Renal cortical epithelial cell (primary cell): ENCODE measurements at regions not wholly inside any gene's neighbourhood (a gene's known extent, or its start where the extent isn't known, plus 50 kb on each side); places are given as distances from the start of the nearest gene placed in this dataset.
A peak's percentile ranks its signal among the peaks of the same experiment; 100 is the strongest.

Source experiments
- DNase-seq: peaks from one replicate; pipeline ENCODE4 v3.0.0-alpha.2; 2011; ENCODE audit warnings: low read depth

GRCh38 chr2:191514613-191515012 is 163.3 kb upstream of the NABP1 start:
- DNase-seq: no peak

DNA sequence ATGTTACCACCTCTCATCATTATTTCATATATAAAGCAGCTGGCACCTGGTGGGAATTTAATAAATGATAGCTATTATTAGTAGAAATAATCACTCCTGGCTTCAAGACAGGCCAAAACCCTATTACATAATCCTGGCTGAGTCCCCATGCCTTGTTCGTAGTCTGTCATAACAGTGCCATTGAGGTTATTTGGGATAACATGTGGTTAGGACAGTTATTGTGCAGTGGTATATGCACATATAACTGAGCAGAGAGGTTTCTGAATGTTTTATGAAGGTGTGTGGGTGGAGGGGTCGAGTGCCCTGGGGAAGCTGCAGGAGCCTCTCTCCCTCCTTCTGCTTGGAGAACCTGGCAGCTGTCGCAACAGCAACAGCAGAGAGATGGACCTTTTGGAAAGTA is 162.4 kb upstream of the NABP1 start:
- no peak for DNase-seq

DNA sequence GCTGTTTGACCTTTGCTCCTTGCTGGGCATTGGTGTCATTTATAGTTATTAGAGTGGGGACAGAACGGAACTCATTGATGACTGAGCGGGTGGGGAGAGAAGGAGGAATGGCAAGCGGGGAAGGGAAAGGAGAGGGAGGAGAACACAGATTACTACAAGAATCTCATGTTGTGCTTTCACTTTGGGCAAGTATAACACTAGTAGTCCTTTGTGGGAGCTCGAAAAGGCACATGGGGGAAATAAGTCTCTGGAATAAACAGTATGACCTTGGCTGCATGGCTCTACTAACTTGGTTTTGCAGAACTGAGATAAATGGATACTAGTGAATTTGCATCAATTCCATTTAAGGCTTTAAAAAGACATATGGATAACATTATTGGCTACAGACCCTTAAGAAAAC is 161.7 kb upstream of the NABP1 start:
- no peak for DNase-seq

- DNase-seq: peak; percentile 69
Measured at GRCh38 chr2:191521608-191522208, 156.2 kb upstream of the NABP1 start.

- no peak for DNase-seq
Measured at GRCh38 chr2:191522478-191523120, 155.3 kb upstream of the NABP1 start.

DNA sequence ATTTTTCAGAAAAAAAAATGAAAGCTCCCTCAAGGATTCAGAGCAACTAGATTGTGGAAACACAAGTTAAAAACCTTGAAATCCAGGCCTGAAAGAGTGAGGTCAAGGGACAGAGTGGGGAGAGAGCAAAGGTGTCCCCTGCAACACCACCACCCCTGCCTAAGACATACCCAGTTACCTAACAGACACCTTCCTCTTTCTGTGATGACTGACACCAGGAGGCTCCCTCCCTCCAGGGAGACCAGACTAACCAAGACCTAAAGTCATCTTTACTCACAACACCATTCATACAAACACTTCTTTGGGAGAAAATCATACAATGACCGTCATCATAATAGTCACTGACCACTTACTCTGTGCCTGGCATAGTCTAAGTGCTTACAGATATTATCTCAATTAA is 151.8 kb upstream of the NABP1 start:
- DNase-seq: no peak

GRCh38 chr2:191526536-191526935 is 151.4 kb upstream of the NABP1 start:
- no peak for DNase-seq

GRCh38 chr2:191526953-191527556 is 150.9 kb upstream of the NABP1 start:
- DNase-seq: no peak

- DNase-seq: no peak
Measured at GRCh38 chr2:191530618-191531017, 147.3 kb upstream of the NABP1 start.

DNA sequence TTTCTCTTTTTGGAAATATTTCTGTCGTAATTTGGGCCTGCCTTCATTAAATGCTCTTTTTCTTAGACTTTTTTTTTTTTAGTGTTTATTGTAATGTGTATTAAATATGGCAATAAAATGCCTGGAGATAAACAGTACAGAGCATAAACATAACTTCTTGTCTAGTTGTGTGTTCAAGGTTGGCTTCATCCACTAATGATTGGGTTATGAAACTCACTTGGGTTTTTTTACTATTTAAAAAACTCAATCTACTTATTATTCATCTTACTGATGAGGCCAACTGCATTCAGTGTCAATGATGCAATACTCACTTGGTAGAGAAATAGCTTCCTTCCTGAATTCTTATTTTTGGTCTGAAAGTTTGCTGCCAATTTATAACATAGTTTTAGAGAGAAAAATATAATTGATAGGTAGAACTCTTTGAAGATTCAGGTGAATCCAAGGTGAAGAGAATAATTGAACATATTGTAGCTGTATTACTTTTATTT is 144.2 kb upstream of the NABP1 start:
- no peak for DNase-seq

DNA sequence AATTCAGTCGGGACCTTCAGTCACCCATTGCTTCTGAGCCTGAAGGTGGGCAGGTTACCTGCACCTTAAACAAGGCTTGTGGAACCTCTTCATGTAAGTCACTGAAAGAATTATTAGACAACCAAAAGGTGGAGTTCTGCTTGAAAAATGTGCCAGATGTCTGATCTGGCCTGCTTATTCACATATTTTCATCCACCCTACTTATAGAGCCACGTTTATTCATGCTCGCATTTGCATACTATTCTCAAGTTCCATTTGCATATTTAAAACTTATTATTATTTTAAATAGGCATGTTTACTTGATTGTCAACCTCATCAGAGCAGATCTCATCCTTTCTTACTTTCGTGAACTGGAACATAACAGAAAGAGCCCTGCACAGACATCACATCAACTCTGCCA is 140.0 kb upstream of the NABP1 start:
- no peak for DNase-seq

DNA sequence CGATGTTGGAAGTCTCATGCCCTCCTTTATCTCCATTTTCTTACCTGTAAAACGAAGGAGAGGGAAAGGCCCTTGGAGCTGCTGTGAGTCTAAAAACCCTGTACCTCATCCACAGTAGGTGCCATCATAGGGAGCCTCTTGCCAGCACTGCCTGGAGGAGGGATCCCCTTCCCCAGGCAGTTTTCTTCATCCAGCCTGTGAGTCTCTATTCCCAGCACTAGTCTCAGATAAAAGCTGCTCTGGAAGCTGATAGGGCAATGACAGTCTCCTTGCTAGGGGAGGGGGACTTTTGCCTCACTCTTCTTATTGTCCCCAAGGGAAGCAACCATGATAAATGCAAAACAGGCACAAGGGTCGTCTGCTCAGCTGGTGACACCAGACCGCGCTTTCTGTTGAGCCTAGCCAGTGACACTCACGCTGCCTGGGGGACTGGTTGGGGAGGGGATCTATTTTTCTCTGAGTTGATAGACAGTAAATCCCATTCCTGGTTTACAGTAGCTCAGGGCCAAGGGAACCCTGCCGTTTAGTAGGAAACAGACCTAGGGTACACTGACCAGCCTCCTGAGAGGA is 139.5 kb upstream of the NABP1 start:
- no peak for DNase-seq

DNA sequence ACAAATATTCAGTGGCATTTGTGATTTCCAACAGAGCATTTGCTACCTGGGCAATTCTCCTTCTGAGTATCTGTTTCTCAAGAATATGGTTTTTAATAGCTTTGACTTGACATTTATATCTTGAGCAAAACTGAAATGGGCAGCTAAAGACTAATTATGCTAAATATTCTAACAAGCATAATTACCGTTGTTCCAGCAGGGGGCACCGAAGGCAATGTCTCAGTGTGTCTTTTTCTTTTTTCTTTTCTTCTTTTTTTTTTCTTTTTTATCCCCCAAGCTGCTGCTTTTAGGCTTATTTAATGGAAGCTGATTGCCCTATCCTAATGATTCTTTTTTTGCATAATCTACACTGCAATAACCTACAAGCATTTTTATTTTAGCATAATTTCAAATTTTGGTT is 138.9 kb upstream of the NABP1 start:
- peak; percentile 37 for DNase-seq

- no peak for DNase-seq
Measured at GRCh38 chr2:191540681-191541080, 137.3 kb upstream of the NABP1 start.

GRCh38 chr2:191543708-191544107 is 134.2 kb upstream of the NABP1 start:
- DNase-seq: peak; percentile 70

DNA sequence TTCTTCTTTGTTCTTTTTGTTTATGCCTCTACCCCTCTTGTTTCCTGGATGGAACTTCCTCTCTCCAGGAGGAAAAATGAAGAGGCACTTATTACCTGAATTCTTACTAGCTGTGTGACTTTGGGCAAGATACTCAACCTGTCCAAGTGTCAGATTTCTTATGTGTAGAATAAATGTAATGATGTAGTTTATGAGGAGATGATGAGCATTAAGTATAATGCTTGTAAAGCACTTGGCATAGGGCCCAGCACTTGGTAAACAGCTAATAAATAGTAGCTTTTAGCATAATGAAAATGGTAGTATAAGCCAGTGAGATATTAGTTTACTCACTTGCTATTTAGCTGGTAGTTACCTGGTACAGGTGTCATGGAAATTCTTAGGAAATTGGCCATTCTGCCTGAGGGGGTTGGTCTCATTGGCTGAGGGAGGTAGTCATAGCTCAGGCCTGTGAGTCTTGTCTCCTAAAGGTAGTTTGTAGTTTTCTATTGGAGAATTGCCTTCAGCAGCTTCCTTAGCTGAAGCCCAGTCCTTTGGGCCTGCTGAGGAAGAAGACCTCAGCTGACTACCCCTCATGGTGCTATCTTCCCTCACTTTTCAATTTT is 133.4 kb upstream of the NABP1 start:
- peak; percentile 13 for DNase-seq

GRCh38 chr2:191545361-191545760 is 132.6 kb upstream of the NABP1 start:
- DNase-seq: no peak

- peak; percentile 87 for DNase-seq
Measured at GRCh38 chr2:191552066-191552465, 125.9 kb upstream of the NABP1 start.

GRCh38 chr2:191554240-191554639 is 123.7 kb upstream of the NABP1 start:
- no peak for DNase-seq

GRCh38 chr2:191555092-191555742 is 122.7 kb upstream of the NABP1 start:
- peak; percentile 77 for DNase-seq

DNA sequence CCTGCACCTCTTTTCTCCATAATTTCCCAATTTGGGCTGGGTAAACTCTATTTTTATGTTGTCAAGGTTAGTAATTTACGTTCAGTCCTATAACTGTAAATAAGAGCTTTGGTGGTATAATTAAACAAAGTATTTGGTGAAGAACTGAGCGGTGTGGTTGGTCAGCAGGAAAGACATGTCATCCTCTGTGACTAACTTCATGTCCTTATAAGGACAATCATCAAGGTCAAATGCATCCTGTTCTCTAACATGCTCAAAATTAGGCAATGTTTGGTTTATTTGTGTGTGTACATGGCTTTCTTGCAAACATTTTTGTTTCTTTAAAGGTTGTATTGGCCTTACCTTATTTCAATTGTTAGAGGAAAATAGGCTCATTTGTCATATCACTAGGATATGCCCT is 121.5 kb upstream of the NABP1 start:
- no peak for DNase-seq

DNA sequence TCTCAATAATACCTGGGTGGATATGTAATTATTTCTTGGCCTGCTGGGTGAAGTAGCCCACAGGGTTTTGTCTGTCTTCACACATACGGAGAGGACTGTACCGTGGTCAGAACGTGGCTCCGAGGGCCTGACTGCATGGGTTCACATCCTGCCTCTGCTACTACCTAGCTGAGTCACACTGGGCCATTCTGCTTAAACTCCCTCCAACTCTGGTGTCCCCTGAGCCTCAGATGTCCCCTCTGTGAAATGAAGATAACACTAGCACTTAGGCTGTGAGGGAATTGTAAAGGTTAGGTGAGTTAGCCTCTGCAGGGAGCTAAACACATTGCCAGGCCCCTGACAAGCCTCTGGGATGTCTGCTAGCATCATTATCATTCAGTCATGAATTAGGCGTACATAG is 120.1 kb upstream of the NABP1 start:
- no peak for DNase-seq
